ENCODE measurements at regions not wholly inside any gene's neighbourhood (a gene's known extent, or its start where the extent isn't known, plus 50 kb on each side); places are given as distances from the start of the nearest gene placed in this dataset.
"Not testable (repeated sequence)": the region's sequence is repeated elsewhere in the genome, so short reads cannot be mapped to it uniquely, and the experiment has no call there.

DNA sequence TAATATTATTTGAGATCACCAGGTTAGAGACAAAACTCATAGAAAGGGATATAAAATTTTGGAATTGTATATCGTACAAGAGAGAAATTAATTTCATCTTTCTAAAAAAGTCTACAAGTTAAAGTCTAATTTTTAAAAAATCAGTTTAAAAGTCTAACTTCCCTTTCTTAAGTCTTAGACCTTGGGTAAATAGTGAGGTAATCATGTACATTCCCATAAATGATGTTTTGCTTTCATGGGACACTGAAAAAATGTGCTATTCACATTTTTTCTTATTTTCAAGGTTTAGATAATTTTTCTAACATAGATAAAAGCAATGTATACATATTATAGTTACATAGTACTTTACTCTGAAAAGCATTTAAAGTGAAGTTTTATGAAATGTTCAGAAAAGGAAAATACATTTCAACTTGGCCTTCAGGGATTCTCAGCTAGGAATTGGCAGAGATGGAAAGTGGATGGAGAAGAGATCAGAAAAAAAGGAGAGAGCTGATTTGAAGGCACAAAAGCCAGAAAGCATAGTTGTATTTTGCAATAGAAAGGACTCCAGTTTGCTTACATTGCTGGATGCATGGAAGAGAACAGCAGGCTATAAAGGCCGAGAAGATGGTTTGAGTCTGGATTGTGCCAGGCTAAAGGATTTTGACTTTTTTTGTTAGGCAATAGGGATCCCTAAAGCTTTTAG is 194.0 kb downstream of the CASP12 start:
- DNase-seq (ENCODE audit: low spot score), result no peak

DNA sequence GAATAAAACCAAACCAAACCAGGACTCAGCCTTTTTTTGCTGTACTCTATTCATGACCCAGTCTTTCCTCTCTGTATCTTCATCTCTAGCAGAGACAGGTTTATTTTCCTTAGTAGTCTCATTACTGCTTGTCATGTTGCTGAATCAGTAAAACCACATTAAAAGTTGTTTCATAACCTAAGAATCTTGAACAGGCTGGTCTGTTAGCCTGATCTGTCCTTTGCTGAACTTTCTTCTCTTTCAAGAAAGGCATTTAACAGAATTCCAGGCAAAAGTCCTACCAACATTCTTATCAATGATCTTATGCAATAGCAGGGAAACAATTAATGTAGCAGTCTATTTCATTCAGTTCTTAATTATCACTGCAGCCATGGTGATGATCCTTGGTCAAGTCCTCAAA is 197.7 kb downstream of the CASP12 start:
- DNase-seq (ENCODE audit: low spot score), result peak; percentile 56

DNA sequence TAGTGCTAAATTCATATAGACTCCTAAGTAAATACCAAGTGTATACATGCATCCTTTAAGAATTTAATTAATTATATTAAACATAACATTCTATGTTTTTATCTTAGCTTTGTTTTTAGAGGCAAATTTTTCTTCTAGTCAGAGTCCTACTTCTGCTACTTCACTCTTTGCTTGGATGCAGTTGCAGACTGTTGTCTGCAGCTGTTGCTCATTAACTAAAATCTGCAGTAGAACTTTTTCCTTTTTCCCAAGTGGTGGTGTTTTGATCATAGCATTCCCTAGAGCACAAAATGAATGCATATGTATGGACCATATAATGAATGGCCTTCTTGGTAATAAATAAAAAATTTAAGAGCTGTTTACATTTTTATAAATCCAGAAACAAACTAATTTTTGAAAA is 198.3 kb downstream of the CASP12 start:
- DNase-seq (ENCODE audit: low spot score), result no peak

DNA sequence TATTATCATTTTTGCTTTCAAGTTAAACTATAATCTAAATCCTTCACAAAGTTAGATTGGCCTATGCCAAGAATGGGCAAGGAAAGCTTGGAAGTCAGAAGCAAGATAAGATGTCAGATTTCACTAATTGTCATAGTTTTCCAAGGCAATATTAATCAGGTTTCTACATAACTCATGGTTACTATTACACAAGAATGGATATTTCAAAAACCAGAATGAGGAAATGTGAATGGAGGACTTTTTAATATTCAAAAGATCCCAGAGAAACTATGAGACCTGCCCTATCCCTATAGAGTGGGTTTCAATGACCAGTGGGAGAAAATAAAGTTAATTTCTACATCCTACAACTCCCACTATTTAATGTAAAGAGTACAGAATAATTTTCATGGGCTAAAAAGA is 203.2 kb downstream of the CASP12 start:
- peak; percentile 4 for DNase-seq (ENCODE audit: low spot score)

DNA sequence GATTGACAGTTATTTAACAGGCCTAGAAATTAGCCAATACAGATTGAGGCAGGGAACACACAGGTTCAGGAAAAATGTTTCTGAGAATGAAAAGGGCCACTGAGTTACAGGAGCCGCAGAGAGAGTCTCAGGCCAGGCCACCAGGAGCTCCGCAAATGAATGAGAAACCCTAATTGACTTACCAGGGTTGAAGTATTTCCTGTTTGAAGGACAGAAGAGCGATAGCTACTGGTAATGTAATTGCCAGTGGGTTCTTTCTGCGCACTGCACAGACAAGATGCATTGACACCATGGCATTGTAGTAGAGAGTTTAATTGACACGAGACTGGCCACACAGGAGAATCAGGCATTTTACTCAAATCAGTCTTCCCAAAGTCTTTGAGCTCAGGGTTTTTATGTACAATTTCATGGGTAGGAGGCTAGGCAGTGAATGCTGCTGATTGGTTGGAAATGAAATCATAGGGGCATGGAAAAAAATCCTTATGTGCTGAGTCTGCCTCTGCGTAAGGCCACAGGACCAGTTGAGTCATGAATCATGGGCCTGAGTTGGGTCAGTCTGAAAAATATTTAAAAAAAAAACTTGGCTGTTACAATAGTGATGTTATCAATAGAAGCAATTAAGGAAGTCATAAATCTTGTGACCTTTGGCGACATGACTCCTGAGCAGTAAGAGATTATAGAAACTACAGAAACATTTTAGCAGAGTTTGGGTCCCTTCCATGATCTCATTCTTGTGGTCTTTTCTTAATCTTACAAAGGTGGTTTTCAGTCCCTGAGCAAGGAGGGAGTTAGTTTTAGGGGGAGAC is 203.8 kb downstream of the CASP12 start:
- DNase-seq (ENCODE audit: low spot score), result peak; percentile 59

DNA sequence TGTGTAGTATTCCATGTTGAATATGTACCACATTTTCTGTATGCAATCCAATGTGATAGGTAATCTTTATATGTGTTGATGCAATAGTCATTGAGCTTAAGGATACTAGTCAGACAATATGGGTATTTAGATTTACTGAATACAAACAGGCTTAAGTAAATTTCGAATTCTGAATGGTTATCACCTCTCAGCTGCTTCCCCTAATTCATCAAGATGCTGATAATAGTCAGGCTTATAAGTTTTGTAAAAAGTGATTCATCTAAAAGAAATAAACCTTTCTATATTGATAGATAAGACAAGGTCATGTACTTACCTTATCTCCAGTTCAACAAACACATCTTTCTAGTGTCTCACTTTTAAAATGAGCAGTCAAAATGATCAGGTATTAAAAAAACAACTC is 205.5 kb downstream of the CASP12 start:
- no peak for DNase-seq (ENCODE audit: low spot score)

DNA sequence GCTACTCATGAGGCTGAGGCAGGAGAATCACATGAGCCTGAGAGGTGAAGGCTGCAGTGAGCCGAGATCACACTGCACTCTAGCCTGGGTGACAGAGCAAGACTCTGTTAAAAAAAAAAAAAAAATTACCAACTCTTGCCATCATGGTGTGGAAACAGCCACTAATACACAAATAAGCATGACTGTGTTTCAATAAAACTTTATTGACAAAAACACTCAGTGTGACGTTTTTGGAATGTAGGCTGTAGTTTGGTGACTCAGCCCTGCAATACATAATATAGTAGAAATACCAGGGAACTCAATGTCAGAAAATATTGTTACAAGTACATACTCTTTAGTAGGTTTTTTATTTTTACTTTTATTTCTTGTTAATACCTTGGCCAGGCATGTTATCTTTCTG is 207.1 kb downstream of the CASP12 start:
- DNase-seq (ENCODE audit: low spot score), result no peak

DNA sequence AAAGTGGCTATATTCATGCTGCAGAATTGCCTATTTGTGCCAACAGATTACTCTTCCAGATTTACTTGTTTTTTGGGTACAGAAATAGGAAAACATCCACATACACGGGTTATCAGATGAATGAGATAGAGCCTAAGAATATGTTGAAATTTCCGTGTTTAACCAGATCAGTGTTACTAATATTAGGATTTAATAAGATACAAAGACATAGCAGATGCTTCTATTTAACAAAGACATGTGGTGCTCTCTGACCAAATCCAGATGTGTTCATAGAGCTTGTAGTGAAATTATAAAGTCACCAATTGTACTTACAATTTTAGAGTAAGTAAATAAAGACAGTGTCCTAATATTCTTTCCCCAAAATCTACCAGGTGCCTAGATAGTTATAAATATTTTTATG is 208.0 kb downstream of the CASP12 start:
- no peak for DNase-seq (ENCODE audit: low spot score)

DNA sequence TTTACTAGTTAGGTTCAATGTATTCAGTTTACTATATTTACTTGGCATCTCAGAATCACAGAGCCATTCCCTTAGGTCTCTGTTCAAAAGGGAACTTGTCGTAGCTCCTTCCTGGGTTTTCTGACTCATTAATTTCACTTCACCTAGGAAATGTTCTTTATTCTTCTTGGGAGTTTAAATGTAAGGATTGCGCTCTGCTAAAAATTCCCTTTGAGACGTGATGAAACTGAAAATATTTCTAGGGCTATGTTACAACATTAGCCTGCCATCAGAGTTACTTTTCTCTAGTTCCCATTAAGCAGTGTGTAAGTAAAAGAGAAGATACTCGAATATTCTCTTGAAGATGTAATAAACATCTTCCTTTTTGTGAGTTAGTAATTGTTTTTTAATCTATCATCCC is 209.5 kb downstream of the CASP12 start:
- no peak for DNase-seq (ENCODE audit: low spot score)

DNA sequence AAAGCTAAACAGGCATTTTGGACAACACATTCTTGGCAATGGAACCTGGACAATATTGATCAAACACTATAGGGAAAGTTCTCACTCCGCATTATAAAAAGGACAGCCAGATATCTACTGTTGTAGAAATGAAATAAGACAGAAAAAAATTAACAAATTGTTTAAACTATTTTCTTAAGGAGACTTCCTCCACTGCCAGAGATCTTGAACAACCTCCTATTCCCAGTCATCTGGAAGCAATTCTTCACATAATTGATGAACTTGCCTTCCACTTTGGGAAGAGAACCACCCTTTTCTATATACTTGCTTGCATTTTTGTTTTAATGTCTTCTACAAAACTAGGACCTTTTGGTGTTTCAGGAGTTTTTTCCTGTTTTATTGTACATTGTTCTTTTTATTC is 216.1 kb downstream of the CASP12 start:
- DNase-seq (ENCODE audit: low spot score), result no peak

DNA sequence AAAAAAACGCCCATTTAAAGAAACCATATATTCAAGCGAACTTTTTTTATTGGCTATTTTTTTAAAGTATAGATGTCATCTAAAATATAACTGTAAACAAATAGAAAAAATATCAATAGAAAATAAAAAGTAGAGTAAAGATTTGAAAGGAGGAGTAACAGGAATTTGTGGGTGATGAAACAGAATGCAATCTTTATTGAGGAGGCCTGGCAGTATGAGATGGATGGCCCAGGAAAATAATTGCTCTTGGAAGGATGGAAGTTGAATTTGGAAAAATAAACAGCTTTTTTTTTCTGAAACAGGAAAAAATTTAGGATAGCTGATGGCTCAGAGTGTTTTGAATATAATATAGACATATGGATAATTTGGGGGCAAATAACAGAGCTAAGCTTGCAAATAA is 219.0 kb downstream of the CASP12 start:
- no peak for DNase-seq (ENCODE audit: low spot score)

DNA sequence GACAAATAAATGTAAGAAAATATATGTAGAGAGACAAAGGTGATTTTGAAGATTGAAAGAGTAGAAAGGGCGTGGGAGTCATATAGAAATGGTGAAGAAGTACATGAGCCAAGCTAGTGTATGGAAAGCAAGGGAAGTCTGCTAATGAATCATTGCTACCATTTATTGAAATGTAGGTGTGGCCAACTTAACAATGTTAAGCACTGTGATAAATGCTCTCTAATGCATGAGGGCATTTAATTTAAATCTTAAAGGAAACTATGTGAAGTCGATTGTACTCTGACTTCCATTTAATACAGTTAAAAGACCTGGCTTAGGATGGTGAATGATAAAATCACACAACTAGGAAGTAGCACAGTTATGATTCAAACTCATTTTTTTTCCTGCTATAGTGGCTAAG is 219.9 kb downstream of the CASP12 start:
- no peak for DNase-seq (ENCODE audit: low spot score)

DNA sequence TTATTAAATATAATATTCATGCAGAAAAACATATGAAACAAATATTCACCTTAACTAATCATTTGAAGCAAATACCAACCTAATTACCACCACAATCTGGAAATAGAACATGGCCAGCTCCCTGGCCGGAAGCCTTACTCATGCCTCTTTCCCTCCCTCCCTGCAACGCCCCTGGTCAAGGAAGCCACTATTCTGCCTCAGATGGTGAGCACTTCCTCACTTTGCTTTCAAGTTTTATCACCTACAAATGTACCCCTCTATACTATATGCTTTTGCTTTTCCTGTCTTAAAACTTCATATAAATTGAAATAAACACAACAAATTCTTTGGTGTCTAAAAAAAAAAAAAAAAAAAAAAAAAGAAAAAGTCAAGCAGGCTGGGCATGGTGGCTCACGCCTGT is 221.2 kb downstream of the CASP12 start:
- DNase-seq (ENCODE audit: low spot score), result not testable (repeated sequence)

DNA sequence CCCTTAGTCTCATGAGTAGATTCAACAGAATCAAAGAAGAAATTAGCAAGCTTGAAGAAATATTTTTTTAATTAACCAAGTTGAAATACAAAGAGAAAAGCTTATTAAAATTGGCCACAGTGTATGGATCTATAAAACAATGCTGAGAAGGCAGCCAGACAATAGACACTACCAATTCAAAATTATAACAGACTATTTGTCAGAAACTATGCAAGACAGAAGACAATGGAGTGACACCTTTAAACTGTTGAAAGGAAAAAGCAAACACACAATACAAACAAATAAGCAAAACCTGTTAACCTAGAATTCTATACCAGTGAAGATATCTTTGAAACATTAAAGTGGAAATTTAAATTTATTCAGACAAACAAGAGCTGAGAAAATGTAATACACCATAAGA is 225.4 kb downstream of the CASP12 start:
- no peak for DNase-seq (ENCODE audit: low spot score)

DNA sequence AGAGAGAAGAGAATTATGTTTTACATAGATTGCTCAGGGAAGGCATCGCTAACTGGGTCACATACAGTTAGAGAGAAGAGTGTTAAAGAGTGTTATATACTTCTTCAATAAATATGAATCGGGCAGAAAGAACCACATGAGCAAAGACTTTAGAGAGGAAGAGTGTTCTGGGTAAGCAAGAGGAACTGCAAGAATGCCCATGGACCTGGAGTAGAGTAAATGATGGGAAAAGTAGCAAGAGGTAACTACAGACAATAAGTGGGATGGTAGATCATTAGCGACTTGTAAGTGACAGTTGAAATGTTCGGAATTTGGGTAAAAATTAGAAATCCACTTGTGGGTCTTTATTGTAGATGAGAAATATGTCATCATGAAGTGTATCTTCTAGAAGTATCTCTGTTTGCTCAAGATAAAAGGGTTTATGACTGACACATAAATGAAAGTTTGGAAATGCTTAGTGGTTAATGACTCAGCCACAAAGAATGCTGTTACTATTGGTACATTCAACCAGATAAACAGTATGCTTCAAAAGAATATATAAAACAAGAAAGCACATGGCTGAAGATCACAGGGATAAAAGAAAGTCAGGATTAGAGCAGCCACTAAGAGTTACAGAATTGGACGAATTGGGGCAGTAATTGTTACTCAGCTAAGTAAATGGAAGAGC is 229.3 kb downstream of the CASP12 start:
- DNase-seq (ENCODE audit: low spot score), result peak; percentile 42

DNA sequence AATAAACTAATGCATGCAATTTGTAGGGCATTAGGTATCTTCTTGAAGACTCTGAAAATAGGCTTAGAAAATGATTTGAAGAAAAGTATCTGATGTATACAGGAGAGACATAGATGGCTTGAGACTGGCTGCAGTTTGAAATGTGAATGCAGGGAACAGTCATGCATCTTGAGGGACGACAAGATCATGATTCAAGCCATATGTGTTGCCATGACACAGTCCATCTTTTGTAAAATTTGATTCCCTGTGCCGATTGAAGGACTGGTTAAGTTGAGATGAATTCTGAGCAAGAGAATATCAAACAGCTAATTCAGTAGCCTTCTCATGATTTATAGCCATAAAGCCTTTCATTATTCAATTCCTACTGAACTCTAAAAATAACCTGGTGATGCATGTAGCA is 231.6 kb downstream of the CASP12 start:
- DNase-seq (ENCODE audit: low spot score), result no peak

DNA sequence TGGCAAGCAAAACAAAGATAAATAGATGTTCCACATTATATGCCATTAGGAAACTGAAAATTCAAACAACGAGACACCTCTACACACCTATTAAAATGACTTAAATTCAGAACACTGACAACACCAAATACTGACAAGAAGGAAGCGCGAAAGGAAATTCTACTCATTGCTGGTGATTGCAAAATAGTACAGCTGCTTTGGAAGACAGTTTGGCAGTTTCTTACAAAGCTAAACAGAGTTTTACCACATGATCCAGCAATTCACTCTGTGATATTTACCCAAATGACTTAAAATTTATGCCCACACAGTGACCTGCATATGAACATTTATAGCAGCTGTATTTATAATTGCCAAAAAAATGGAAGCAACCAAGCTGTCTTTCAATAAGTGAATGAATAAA is 232.6 kb downstream of the CASP12 start:
- no peak for DNase-seq (ENCODE audit: low spot score)

DNA sequence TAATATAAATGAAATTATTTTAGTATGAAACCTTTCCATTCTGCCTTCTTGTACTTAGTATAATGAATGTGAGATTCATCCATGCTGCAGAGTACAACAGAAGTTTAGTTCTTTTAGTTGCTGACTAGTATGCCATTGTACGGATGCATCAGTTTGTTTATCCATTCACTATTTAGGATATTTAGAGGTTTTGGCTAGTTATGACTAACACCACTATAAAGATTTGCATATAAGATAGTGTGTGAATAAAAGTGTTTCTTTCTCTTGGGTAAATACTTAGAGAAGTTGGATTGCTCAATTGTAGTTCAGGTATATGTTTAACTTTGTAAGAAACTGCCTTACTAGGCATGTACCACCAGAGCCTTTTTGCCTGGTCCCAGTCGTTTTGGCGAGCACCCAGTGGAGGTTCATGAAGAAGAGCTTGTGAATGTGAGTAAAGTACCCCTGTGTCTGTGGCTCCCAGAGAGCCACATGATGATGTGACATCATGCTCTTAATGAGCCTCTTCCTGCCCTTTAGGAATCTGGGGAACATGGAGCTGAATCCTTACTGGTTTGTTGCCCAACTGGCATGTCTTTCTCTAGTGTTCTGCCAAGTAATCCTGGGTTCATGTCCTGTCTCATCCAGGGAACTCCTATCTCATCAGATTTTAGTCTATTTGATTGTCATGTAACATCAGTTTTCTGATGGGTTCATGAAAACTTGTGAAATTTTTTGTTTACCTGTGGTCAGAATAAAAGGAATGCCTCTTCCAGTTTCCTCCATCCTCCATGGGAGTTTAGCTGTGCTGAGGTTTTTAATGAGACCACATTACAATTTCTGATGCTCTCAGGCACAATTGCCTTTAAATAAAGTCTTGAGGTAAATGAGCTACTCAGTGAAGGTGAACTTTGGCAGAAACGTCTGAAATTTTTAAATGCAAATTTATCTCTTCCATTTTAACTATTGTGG is 234.8 kb downstream of the CASP12 start:
- no peak for DNase-seq (ENCODE audit: low spot score)

DNA sequence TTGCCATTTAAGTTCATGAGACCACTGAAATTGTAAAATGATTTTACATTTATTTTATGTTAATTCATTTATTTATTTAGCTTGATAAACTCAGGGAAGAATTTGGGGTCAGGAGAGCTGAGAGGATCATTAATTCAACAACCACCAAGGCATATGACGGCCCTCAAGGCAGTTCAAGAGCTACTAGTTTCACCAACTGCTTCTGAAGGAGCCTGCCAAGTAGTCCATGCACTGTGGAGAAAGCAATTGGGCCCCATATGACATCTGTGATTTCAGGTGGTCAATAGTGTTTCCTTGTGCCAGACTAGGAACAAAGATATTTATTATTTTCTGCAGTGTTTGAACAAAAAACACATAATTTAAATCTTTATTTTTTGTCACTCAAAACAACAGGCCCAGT is 236.4 kb downstream of the CASP12 start:
- DNase-seq (ENCODE audit: low spot score), result no peak

DNA sequence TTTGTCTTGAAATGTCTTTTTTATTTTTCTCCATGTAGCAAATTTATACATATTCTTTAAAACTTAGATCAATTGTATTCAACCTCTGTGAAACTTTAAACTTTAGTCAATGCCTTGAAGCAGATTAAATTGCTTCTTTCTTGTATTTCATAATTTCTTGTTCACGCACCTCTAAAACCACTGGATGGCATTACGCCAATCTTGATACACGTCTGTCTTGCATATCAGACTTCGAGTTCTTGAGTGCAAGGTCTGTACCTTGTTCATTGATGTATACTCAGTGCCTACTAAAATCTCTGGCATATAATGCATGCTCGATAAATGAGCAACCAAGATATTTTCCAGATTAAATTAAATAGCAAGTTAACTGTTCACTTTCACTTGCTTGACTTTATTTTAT is 236.8 kb downstream of the CASP12 start:
- DNase-seq (ENCODE audit: low spot score), result no peak

DNA sequence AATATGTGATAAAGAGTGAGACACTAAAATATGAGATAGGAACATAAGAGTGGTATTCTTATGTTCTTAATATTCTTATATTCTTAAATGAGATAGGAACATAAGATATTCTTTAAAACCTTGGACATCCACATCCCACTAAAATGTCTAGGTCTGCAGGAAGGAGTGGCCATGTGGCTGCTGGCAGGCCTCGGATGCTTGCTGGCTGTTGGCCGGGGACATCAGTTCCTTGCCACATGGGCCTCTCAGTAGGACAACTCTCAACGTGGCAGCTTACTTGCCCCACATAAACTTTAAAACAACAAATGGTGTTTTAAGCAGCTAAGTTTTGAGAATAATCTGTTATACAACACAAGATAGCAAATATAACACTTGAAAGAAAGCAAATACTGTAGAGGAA is 240.1 kb downstream of the CASP12 start:
- DNase-seq (ENCODE audit: low spot score), result no peak

DNA sequence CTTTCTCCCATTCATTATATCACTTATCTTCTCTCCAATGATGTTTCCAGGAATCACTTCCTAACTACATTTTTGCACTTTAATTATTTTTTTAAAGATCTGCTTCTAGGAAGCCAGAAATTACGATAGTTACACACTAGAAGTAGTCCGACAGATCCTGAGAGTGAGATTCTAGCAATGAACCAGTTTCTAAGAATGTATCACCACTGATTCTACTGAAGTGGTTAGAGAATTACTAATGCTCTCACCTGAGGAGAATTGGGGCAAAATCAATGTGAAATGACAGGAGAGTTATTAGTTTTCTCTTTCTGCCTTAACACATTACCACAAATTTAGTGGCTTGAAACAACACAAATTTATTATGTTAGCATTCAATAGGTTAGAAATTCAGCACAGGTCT is 241.2 kb downstream of the CASP12 start:
- no peak for DNase-seq (ENCODE audit: low spot score)

Data from AG08395 (cell line).